OCI-M2 (cell line): ENCODE measurements at regions not wholly inside any gene's neighbourhood (a gene's known extent, or its start where the extent isn't known, plus 50 kb on each side); places are given as distances from the start of the nearest gene placed in this dataset.

ENCODE experiments used
- DNase-seq: peaks from one replicate; lab custom pipeline; 2025; ENCODE audit not compliant: unreplicated experiment; lab: John Stamatoyannopoulos, UW

DNA sequence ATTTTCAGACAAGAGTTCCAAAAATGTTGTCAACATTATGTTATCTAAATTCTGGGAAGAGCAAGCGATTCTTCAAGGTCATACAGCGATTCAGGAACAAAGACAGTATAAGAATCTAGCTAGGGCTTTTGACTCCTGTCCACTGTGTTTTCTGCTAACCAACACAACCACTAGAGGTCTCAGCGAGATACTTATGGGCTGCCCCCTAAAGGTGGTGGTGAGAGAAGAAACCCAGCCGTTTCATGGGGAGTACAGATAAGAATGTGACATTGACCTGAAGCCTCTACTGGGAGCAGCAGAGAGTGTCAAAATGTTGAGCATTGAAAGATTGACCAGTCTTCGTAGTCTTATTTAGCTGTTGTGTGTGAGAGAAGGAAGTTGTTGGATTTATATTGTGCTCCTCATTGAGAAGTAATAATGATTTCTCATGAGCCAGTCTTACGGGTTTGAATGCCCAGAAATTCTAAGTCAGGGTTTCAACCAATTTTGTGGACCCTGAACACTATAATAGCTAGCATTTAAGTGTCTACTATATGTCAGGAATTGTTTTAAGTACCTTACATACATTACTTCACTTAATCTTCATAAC, 168.3 kb downstream of the SPRY1 start:
- peak; percentile 40 for DNase-seq

DNA sequence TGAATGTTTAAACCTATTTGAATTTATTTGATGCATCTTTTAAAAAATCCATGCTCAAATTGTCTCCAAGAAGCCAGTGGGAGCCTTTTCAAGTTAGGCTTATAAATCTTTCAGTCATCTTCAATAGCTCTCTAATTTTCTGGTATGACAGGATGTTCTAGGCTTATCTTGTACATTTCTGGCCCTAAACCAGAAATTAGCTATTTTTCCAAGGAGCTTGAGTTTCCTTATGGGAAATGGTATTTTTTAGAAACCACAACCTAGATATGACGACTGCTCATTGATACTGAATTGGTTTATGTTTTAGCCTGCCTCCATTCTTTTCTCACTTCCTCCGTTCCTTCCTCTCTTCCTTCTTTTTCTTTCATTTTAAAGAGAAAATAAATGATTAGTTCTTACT, 172.3 kb downstream of the SPRY1 start:
- DNase-seq = no peak

GRCh38 chr4:123569541-123569940, 172.9 kb downstream of the SPRY1 start:
- DNase-seq = no peak

DNA sequence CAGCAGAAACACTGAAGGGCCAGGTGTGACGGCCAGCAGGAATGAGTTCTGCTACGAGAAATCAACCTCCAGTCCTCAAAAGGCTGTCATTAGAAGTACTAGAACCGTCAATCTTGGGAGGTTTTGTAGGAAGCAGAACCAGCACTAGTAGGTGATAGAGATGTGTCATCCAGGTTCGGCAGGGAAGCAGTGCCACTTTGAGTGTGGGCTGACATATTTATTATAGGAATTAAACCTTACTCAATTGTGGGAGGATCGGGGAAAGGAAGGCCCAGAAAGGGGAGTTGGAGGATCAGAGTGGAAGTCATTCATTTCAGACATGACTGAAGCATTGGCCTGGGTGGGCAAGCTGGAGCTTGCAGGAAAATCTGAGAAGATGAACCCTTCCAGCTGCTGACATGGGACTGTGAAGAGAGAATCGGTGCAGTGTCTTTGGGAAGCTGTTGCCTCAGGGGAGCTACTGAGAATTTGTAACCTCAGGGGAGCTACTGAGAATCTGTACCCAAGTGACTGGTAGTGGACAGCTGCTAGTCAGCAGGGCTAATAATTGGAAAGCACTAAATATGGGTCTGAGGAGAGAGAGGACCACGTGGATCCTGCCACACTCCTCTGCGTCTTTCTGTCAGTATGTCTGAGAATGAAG, 177.4 kb downstream of the SPRY1 start:
- no peak for DNase-seq

GRCh38 chr4:123575291-123575690, 178.7 kb downstream of the SPRY1 start:
- no peak for DNase-seq

DNA sequence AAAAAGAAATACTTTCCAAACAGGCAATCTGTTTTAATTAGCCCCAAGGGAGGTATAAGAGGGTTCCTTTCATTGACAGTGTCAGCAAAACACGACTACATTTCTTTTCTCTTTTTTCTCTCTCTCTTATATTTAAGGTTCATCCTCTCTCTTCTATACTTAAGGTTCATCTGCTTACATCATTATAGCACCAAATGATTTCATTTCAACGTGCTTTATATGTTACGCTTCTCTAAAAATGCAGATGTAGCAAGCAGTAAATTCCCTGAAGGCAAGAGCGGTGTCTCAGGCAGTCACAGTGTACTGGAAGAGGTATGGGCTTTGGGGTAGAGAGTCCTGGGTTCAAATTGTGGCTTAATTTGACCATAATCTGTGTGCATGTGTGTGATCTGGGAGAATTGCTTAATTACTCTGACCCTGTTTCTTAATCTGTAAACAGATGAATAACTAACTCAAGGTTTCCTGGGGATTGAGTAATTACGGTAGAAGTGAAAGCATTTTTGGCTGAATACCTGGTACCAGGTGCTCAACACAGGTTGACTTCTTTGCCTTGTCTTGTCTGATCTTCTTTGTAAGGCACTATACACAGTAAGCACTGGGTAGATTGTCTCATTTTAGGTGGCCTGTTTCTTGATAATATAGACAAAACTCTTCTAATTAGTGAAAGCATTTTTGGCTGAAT, 180.8 kb downstream of the SPRY1 start:
- DNase-seq = no peak

GRCh38 chr4:123578276-123579029, 181.9 kb downstream of the SPRY1 start:
- no peak for DNase-seq

DNA sequence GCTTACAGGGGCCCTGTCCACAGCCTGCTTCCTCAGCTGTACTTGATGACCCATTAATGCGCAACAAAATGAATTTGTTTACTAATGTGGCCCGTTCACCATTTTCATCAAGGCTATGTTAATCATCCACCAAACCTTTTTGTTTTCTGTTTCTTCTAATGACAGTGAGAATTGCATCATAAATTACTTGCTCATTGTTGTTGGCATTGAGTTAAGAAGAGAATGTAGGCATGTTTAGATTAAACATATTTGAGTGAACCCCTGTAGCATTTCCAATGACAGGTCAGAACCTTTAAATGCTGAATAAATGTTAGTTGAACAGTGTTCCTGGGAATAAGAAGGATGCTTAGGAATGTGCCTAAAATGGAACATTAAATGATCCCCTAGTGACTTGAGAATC, 183.4 kb downstream of the SPRY1 start:
- no peak for DNase-seq

DNA sequence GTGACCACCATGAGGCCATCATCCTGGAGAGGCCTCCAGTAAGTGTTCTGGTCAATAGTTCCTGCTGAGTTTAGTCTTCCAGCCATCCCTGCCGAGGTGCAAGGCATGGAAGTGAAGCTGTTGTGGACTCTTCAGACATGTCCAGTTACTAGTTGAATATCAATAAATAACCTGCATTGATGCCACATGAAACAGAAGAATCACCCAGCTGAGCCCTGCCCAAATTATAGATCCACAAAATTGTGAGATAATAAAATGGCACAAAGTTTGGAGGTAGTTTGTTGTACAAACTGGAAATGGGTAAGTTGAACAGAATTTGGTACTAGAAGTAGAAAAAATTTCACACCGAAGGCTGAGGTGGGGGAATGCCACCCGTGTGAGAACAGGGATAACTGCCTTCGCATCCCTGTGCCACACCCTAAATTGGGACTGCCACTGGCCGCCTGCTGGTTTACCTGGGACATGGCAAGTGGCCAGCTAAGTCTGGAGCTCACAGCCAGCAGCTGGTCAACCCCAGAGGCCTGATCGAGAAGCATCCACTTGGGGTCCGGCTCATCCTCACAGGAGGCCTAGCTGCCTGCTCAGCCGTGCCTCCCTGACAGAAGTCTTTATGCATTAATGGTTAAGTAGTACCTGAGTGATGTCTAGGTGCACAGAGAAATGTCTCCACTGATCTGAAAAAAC, 184.5 kb downstream of the SPRY1 start:
- DNase-seq = no peak

DNA sequence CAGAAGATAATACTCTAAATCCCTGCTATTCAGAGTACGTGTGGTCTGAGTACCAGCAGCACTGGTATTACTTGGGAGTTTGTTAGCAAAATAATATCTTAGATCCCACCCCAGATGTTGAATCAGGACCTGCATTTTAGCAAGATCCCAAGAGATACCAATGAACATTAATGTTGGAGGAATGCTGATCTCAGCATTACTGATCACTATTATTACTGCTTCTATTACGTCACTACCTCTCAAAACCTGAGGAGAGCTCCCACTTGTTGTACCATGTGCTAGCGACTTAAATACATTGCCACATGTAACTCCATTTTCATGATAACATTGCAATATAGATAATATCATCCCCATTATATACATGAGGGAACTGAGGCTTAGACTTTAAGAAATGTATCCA, 185.2 kb downstream of the SPRY1 start:
- DNase-seq = no peak

DNA sequence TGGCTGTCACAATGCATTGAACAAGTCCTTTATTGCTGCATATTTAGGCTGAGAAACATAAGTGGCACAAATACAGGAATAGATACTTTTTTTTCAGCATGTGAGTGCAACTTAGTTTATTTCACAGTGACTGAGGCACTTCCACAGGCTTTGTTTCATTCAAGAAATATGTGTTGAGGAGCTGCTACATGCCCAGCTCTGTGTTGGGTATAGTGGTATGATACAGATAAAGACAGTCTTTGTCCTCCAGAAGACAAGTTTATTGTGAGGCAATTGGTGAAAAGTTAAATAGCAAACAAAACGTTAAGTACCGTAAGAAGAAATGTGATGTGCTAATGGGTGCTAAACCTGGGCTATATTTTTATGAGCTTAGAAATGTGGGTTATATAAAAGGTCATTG, 186.4 kb downstream of the SPRY1 start:
- DNase-seq = no peak

GRCh38 chr4:123585111-123585510, 188.5 kb downstream of the SPRY1 start:
- DNase-seq = no peak

DNA sequence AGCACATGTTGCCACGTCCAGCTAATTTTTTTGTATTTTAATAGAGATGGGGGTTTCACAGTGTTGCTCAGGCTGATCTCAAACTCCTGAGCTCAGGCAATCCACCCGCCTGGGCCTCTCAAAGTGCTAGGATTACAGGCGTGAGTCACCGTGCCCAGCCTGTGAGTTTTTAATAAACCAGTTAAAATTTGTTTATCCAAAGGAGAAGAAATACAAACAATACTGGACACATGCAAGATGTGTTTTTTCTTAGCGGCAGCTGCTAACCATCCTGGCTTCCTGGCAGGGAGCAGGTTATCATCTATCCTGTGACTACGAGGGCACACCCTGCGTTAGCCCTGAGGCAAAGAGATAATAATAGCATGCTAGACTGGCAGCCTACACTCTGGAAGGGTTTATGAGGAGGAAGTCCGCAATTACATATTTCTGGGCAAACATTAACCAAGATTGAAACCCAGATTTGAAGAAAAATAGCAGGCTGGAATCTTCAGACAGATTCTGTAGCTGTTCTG, 191.4 kb downstream of the SPRY1 start:
- peak; percentile 11 for DNase-seq

GRCh38 chr4:123588631-123589241, 192.1 kb downstream of the SPRY1 start:
- DNase-seq = no peak

GRCh38 chr4:123589301-123589700, 192.7 kb downstream of the SPRY1 start:
- no peak for DNase-seq

DNA sequence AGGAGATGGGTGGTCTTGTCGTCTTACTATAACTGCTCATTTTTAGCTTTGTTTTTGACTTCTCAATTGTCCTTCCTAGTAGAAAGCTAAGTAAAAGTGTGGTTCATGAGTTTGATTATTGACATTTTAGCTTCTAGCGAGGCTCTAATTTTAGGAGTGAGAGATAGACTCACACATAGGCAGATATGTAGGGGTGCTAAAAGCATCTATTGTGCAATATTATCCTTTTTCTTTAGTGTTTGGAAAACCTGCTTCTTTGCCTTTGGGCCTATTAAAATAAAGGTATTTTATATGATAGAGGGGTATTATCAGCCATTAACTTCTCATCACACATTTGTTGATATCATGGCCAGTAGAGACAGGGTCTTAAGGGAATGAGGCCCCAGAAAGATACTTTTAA, 195.3 kb downstream of the SPRY1 start:
- DNase-seq = no peak

GRCh38 chr4:123593655-123594054, 197.1 kb downstream of the SPRY1 start:
- no peak for DNase-seq

GRCh38 chr4:123596805-123597204, 200.2 kb downstream of the SPRY1 start:
- DNase-seq = no peak

GRCh38 chr4:123597586-123597985, 201.0 kb downstream of the SPRY1 start:
- no peak for DNase-seq

DNA sequence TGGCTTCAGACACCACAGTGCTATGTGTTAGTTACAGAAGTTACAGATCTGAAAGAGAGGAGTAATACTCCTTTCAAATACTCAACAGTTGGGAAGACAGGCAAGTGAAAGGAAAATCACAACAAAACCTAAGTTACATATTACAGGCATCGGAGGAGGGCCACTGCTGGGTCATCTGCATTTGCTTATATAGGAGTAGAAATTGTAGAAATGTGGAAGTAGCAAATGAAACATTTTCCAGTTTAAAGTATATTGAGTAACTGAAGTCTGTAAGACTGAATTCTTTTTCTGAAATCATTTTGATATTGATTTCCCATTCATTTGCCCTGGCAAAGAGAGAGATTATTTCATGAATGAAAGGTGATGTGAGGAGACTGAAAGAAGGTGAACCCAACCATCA, 201.7 kb downstream of the SPRY1 start:
- DNase-seq = no peak
